ENCODE measurements at regions not wholly inside any gene's neighbourhood (a gene's known extent, or its start where the extent isn't known, plus 50 kb on each side); places are given as distances from the start of the nearest gene placed in this dataset.
A peak's percentile ranks its signal among the peaks of the same experiment; 100 is the strongest.
"Not testable (repeated sequence)": the region's sequence is repeated elsewhere in the genome, so short reads cannot be mapped to it uniquely, and the experiment has no call there.

GRCh38 chr15:60179786-60180391 is 175.8 kb downstream of the FOXB1 start:
- ATAC-seq (ENCODE audit: insufficient number of reproducible peaks, low FRiP score, low read depth) (no peak), DNase-seq (ENCODE audit: low spot score) (no peak)
- H3K9me3 ChIP-seq: no peaks in the 10 kb centered on the region
- peak; percentile 51 for TF ChIP-seq CTCF (IDR thresholded peaks at IDR 0.05)
- H3K27me3 ChIP-seq (replicated peaks; ENCODE audit: insufficient read depth): no peaks in the 10 kb centered on the region
- H3K4me3 ChIP-seq: no peak overlapping the region
- H3K4me1 ChIP-seq (ENCODE audit: control insufficient read depth in 1 of 2, low read depth in 2 of 2): no peaks in the 10 kb centered on the region
- no peaks in the 10 kb centered on the region for H3K36me3 ChIP-seq
- no peak overlapping the region for H3K27ac ChIP-seq

- H3K4me3 ChIP-seq; H3K36me3 ChIP-seq; ATAC-seq (ENCODE audit: insufficient number of reproducible peaks, low FRiP score, low read depth); H3K27me3 ChIP-seq (replicated peaks; ENCODE audit: insufficient read depth); DNase-seq (ENCODE audit: low spot score); H3K27ac ChIP-seq; H3K9me3 ChIP-seq; H3K4me1 ChIP-seq (ENCODE audit: control insufficient read depth in 1 of 2, low read depth in 2 of 2): not testable (repeated sequence)
Measured at GRCh38 chr15:60181957-60182356, 177.8 kb downstream of the FOXB1 start.

- Histone ChIP-seq H3K36me3 (no peaks in the 10 kb centered on the region), H3K4me1 (ENCODE audit: control insufficient read depth in 1 of 2, low read depth in 2 of 2) (no peaks in the 10 kb centered on the region), H3K4me3 (no peak overlapping the region), H3K9me3 (no peaks in the 10 kb centered on the region), H3K27ac (no peak overlapping the region), H3K27me3 (replicated peaks; ENCODE audit: insufficient read depth) (peaks cover 4% of the 10 kb centered on the region)
- ATAC-seq (ENCODE audit: insufficient number of reproducible peaks, low FRiP score, low read depth): no peak
- no peak for DNase-seq (ENCODE audit: low spot score)
- no peak for TF ChIP-seq CTCF (IDR thresholded peaks at IDR 0.05)
Measured at GRCh38 chr15:60183366-60183765, 179.3 kb downstream of the FOXB1 start.

- no peak for TF ChIP-seq CTCF (IDR thresholded peaks at IDR 0.05)
- DNase-seq (ENCODE audit: low spot score) (no peak), ATAC-seq (ENCODE audit: insufficient number of reproducible peaks, low FRiP score, low read depth) (no peak)
- Histone ChIP-seq H3K4me3 (no peak overlapping the region), H3K27ac (no peak overlapping the region), H3K27me3 (replicated peaks; ENCODE audit: insufficient read depth) (peaks cover 4% of the 10 kb centered on the region), H3K9me3 (no peaks in the 10 kb centered on the region), H3K36me3 (no peaks in the 10 kb centered on the region), H3K4me1 (ENCODE audit: control insufficient read depth in 1 of 2, low read depth in 2 of 2) (no peaks in the 10 kb centered on the region)
Measured at GRCh38 chr15:60184579-60184978, 180.5 kb downstream of the FOXB1 start.

- no peak for TF ChIP-seq CTCF (IDR thresholded peaks at IDR 0.05)
- Histone ChIP-seq H3K36me3 (no peaks in the 10 kb centered on the region), H3K4me3 (no peak overlapping the region), H3K4me1 (ENCODE audit: control insufficient read depth in 1 of 2, low read depth in 2 of 2) (no peaks in the 10 kb centered on the region), H3K27me3 (replicated peaks; ENCODE audit: insufficient read depth) (peaks cover 4% of the 10 kb centered on the region), H3K27ac (no peak overlapping the region), H3K9me3 (no peaks in the 10 kb centered on the region)
- DNase-seq (ENCODE audit: low spot score): no peak
- no peak for ATAC-seq (ENCODE audit: insufficient number of reproducible peaks, low FRiP score, low read depth)
Measured at GRCh38 chr15:60191016-60191415, 186.9 kb downstream of the FOXB1 start.

GRCh38 chr15:60191821-60192220 is 187.7 kb downstream of the FOXB1 start:
- H3K27me3 ChIP-seq (replicated peaks; ENCODE audit: insufficient read depth): peaks cover 4% of the 10 kb centered on the region
- no peak for ATAC-seq (ENCODE audit: insufficient number of reproducible peaks, low FRiP score, low read depth)

More at GRCh38 chr15:60191821-60192220, 187.7 kb downstream of the FOXB1 start:
- Histone ChIP-seq H3K4me1 (ENCODE audit: control insufficient read depth in 1 of 2, low read depth in 2 of 2) (no peaks in the 10 kb centered on the region), H3K36me3 (no peaks in the 10 kb centered on the region), H3K4me3 (no peak overlapping the region), H3K27ac (no peak overlapping the region), H3K9me3 (no peaks in the 10 kb centered on the region)
- TF ChIP-seq CTCF (IDR thresholded peaks at IDR 0.05): no peak
- DNase-seq (ENCODE audit: low spot score): no peak
